ENCODE measurements at regions not wholly inside any gene's neighbourhood (a gene's known extent, or its start where the extent isn't known, plus 50 kb on each side); places are given as distances from the start of the nearest gene placed in this dataset.

GRCh38 chr13:22014469-22014868, 343.6 kb downstream of the FGF9 start:
- DNase-seq, result no peak

DNA sequence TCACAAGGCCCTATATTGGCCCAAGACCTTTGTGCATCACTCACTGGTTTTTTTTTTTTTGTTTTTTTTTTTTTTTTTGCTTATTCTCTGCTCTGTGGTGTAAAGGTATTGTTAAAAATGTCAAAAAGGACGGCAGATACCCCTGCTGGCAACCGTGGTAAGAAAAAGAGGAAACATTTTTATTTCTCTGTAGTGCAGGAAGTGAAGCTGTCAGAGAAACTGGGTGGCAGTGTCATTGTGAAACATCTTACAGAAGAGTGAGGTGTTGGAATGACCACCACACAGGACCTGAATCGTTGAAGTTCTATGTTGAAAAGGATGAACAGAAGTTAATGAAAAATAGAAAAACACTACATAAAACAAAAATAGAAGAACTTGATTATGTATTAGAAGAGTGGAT, 346.4 kb downstream of the FGF9 start:
- DNase-seq, result no peak

- no peak for DNase-seq
Observed at GRCh38 chr13:22018076-22018835, 347.4 kb downstream of the FGF9 start.

DNA sequence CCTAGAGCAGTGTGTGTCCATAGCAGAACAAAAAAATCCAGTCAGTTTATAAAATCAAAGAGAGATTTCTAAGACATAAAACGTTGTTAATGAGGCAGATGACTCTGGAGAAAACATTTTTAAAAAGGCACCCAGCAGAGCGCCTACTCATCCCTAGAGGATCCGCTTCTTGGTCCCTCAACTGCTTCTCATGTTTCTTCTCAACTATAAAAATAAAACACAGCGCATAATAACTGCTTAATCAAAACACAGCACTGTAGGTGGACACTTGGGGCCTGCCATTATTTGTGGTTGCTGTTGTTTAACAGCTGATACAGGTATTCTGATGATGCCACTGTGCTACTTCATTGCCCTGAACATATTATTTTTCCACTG, 347.9 kb downstream of the FGF9 start:
- no peak for DNase-seq

DNA sequence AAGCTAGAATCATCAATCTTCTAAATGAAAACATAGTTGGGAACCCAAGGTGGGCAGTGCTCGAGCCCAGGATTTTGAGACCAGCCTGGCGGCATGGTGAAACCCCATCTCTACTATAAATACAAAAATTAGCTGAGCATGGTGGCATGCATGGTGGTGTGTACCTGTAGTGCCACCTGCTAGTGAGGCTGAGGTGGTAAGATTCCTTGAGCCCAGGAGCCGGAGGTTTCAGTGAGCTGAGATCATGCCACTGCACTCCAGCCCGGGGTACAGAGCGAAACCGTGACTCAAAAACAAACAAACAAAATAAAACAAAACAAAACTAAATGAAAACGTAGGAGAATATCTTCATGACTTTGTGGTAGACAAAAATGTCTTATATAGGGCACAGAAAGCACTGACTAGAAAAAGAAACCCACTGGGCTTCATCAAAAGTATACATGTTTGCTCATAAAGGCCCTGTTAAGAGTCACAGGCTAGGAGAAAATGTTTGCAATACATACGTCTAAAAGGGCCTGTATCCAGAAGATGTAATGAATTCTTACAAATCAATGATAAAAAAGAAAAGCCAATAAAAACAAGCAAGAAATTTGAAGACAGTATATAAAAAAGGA, 353.6 kb downstream of the FGF9 start:
- DNase-seq, result no peak

DNA sequence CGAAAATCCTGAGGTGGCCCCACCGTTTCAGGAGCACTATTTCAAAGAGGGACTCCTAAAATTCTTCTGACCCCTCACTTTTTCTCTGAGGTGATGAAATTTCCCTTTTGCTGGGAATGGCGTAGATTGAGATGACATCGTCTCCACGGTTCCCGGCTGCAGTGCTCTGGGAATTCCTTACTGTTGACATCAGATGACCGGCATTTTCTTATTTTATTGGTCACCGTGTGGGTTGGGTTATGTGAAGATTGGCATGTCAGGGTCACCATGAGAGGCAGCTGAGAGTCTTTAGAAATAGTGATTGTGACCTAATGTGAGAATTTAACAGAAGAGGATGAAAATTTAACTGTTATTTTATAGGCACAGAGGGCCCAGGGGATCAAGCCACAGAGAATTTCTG, 356.7 kb downstream of the FGF9 start:
- DNase-seq, result no peak

DNA sequence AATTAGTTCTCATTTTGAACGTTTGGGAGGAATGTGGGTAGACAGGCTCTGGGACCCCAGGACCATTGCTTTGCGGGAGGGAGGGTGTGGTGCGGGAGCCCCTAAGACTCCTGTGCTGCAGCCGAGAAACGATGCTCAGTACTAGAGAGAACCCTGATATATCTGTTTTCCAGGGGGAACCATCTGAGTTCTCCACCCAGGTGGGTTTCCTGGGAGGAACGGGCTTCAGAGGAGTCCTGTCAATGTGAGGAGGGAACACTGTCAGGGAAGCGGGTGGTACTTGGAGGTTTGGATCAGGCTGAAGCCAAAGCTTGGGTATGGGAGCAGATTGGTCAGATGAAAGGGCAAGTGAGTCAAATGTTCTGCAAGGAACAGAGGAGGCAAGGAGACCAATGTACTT, 358.0 kb downstream of the FGF9 start:
- no peak for DNase-seq

DNA sequence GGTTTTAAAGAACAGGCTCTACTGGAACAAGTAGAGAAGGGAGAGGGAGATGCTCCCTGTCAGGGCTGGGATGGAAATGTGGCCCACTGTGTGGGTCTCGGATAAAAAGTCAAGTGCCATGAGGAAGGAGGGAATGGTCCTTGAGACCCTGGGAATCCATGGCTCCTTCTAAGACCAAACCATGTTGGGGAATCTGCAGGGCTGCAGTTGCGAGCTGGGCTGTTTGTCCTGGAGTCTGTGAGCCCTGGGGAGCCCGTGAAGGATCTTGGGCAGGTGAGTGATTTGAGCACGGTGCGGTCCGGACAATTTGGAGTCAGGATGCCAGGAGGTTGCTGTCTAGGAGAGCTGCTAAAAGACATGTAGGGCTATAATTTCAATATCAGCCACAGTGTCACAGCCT, 359.4 kb downstream of the FGF9 start:
- DNase-seq, result no peak

GRCh38 chr13:22031702-22032286, 360.9 kb downstream of the FGF9 start:
- DNase-seq, result no peak

GRCh38 chr13:22032905-22033304, 362.0 kb downstream of the FGF9 start:
- no peak for DNase-seq

DNA sequence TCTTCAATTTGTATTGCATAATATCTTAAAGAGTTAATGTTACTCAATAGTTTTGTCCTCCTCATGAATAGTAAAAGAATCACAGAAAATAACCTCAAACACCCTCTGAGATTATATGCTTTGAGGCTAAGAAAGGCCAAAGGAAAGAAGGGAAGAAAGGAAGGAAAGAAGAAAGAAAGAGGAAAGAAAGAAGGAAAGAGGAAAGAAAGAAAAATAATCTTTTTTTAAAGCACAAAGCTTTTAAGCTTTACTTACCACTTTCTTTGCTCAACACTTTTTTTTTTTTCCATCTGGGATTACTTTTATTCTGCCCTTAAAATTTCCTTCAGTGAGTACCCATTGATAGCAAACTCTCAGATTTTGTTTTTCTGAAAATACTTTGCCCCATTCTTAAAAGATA, 369.1 kb downstream of the FGF9 start:
- no peak for DNase-seq

- no peak for DNase-seq
Observed at GRCh38 chr13:22040810-22041364, 370.0 kb downstream of the FGF9 start.

- no peak for DNase-seq
Observed at GRCh38 chr13:22041741-22042140, 370.9 kb downstream of the FGF9 start.

DNA sequence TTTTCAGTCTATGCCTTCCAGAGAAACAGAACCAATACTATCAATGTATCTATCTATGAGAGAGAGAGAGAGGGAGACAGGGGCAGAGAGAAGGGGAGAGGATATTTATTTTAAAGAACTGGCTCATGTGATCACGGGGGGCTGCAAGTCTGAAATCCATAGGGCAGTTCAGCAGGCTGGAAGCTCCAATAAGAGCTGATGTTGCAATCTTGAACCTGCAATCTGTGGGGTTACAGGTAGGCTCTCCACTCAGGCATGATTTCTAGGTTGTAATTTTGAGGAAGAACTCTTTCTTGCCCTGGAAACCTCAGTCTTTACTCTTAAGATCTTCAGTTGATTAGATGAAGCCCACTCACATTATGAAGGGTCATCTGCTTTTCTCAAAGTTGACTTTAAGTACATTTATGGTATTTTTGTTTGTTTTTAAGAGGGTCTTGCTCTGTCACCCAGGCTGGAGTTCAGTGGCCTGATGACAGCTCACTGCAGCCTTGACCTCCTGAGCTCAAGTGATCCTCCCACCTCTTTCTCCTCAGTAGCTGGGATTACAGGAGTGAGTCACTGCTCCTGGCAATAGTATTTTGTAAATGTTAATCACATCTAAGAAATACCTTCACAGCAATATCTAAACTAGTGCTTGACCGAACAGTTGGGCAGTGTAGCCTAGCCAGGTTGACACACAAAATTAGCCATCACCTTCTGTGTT, 376.4 kb downstream of the FGF9 start:
- no peak for DNase-seq

DNA sequence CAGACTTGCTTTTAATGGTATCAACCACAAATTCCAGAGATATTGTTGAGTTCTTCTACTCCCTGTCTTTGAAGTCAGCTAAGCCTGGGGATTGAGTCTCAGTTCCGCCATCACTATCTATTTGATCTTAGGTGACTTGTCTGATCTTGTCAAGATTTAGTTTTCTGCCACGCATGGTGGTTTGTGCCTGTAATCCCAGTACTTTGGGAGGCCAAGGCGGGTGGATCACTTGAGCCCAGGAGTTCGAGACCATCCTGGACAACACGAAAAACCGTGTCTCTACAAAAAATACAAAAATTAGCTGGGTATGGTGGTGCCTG, 376.9 kb downstream of the FGF9 start:
- DNase-seq, result no peak

- no peak for DNase-seq
Observed at GRCh38 chr13:22049384-22049783, 378.5 kb downstream of the FGF9 start.

DNA sequence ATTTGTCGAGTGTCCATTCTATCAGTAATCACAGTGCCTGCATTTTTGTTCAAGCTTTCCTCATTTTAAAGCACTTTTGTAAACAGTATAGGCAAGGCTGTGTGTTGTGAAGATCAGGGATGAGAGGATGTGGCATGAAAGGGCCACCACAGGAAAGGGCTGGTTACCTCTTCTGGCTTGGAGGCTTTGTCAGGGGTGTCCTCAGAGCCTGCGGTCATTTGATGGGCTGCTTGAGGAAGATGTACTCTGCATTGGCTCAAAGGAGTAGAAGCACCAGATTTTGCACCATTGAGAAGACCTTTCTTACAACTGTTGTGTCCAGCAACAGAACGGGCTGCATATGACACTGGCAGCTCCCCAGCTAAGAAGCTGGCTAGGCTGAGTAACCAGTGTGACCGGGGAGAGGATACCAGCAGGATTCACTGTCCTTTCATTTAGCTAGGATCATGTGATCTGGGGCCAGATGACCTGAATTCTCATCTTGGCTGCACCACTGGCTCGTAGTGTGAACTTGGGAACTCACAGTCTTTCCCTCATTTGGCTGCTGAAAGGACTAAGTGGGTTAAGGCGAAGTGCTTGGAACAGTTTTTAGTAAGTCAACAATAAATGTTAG, 380.2 kb downstream of the FGF9 start:
- DNase-seq, result no peak

- DNase-seq, result no peak
Observed at GRCh38 chr13:22053053-22053452, 382.2 kb downstream of the FGF9 start.

GRCh38 chr13:22055259-22055658, 384.4 kb downstream of the FGF9 start:
- DNase-seq, result no peak

GRCh38 chr13:22060187-22060586, 389.3 kb downstream of the FGF9 start:
- no peak for DNase-seq

- no peak for DNase-seq
Observed at GRCh38 chr13:22061371-22061805, 390.5 kb downstream of the FGF9 start.

DNA sequence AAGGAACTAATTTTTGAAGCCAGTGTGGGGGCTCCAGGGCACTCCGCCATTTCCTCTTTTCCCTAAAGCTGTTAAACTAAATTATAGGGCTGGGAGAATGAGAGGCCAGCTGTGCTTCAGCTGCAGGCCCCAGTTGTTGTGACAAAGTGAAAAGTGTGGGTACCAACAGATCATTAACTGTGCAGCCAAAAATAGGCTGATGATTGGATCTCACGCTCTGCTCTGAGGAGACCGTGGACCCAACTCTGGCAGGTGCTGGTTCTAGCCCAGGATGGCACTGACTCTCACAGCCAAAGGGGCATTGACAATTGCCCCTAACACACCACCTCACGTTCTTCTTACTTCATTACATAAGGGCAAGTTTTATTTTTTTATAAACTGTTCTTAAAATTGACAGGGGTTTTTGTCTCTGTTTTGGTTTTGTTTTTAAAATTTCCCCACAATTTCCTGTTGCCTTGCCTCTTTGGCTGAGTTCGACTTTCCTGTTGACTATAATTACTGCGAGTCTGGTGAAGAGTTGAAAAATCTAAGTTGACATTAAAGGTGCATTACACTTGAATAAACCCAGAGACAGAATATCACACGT, 391.0 kb downstream of the FGF9 start:
- DNase-seq, result no peak
